Anterior cingulate cortex (tissue), 58 donors: ENCODE measurements at regions not wholly inside any gene's neighbourhood (a gene's known extent, or its start where the extent isn't known, plus 50 kb on each side); places are given as distances from the start of the nearest gene placed in this dataset.
"Not testable (repeated sequence)": the region's sequence is repeated elsewhere in the genome, so short reads cannot be mapped to it uniquely, and the experiment has no call there.

Experiments used
- DNase-seq, 58 donors: peaks; one replicate each; lab custom pipeline; 2025; lab: John Stamatoyannopoulos, UW

- DNase-seq = no peak
Measured at GRCh38 chr3:177679568-177680471, 482.5 kb upstream of the TBL1XR1 start.

- DNase-seq = no peak
Measured at GRCh38 chr3:177680472-177680821, 483.2 kb upstream of the TBL1XR1 start.

GRCh38 chr3:177681156-177681555 lies 483.9 kb upstream of the TBL1XR1 start:
- no peak for DNase-seq

GRCh38 chr3:177681852-177682251 lies 484.6 kb upstream of the TBL1XR1 start:
- DNase-seq = no peak

GRCh38 chr3:177683586-177683985 lies 486.3 kb upstream of the TBL1XR1 start:
- DNase-seq = no peak

GRCh38 chr3:177686671-177687070 lies 489.4 kb upstream of the TBL1XR1 start:
- peak in 13 of 58 donors; percentile 3 to 29 (median 17) for DNase-seq

- no peak for DNase-seq
Measured at GRCh38 chr3:177687291-177687690, 490.0 kb upstream of the TBL1XR1 start.

- DNase-seq = no peak
Measured at GRCh38 chr3:177688152-177688551, 490.9 kb upstream of the TBL1XR1 start.

- DNase-seq = no peak
Measured at GRCh38 chr3:177689077-177689476, 491.8 kb upstream of the TBL1XR1 start.

- no peak for DNase-seq
Measured at GRCh38 chr3:177689869-177690268, 492.6 kb upstream of the TBL1XR1 start.

- no peak for DNase-seq
Measured at GRCh38 chr3:177690306-177690705, 493.0 kb upstream of the TBL1XR1 start.

- no peak for DNase-seq
Measured at GRCh38 chr3:177692304-177692975, 495.2 kb upstream of the TBL1XR1 start.

- peak in 4 of 58 donors; percentile 8 to 11 (median 10) for DNase-seq
Measured at GRCh38 chr3:177693616-177694264, 496.5 kb upstream of the TBL1XR1 start.

- no peak for DNase-seq
Measured at GRCh38 chr3:177694316-177694715, 497.0 kb upstream of the TBL1XR1 start.

GRCh38 chr3:177694951-177695350 lies 497.7 kb upstream of the TBL1XR1 start:
- DNase-seq = no peak

- DNase-seq = no peak
Measured at GRCh38 chr3:177700117-177700516, 502.8 kb upstream of the TBL1XR1 start.

GRCh38 chr3:177703788-177704187 lies 506.5 kb upstream of the TBL1XR1 start:
- DNase-seq = no peak

- DNase-seq = peak in 8 of 58 donors; percentile 2 to 21 (median 8)
Measured at GRCh38 chr3:177705976-177706823, 508.9 kb upstream of the TBL1XR1 start.

GRCh38 chr3:177709470-177709869 lies 512.2 kb upstream of the TBL1XR1 start:
- not testable (repeated sequence) for DNase-seq

GRCh38 chr3:177710506-177710905 lies 513.2 kb upstream of the TBL1XR1 start:
- DNase-seq = no peak
